GM13977 (cell line): ENCODE measurements at regions not wholly inside any gene's neighbourhood (a gene's known extent, or its start where the extent isn't known, plus 50 kb on each side); places are given as distances from the start of the nearest gene placed in this dataset.

Source experiments
- DNase-seq: peaks from one replicate; pipeline ENCODE4 v3.0.0; 2012; ENCODE audit warnings: low spot score
- CTCF ChIP-seq: IDR thresholded peaks from 2 replicates; pipeline ENCODE4 v1.5.1; 2012; ENCODE audit warnings: mild to moderate bottlenecking, control low read depth; ENCODE audit not compliant: insufficient read depth; ENCODE audit errors: extremely low read depth, missing control alignments
- in situ Hi-C: fragments of 300-500 bp; cut with MboI; formaldehyde crosslinking; loops from one replicate; pipeline ENCODE4 v1.12.0; 2022; ENCODE audit warnings: low sequenced_read_pairs, low pct_unique_long_range_greater_than_20kb, mixed read lengths, inconsistent platforms; ENCODE audit not compliant: unreplicated experiment

GRCh38 chr2:134097740-134098139 lies 156.1 kb upstream of the MGAT5 start:
- TF ChIP-seq CTCF = no peak
- DNase-seq = no peak
- in situ Hi-C loops = loop anchor here (25.0 kb wide), 1 partner anchor 235 kb away; no protein-coding TSS in a partner anchor

GRCh38 chr2:134098321-134098720 lies 155.6 kb upstream of the MGAT5 start:
- DNase-seq = no peak
- no peak for TF ChIP-seq CTCF
- in situ Hi-C loops = loop anchor here (25.0 kb wide), 1 partner anchor 236 kb away; no protein-coding TSS in a partner anchor

GRCh38 chr2:134099273-134099672 lies 154.6 kb upstream of the MGAT5 start:
- in situ Hi-C loops = loop anchor here (25.0 kb wide), 1 partner anchor 237 kb away; no protein-coding TSS in a partner anchor
- no peak for DNase-seq
- no peak for TF ChIP-seq CTCF

GRCh38 chr2:134103196-134103595 lies 150.7 kb upstream of the MGAT5 start:
- no peak for DNase-seq
- in situ Hi-C loops = no loop called here
- TF ChIP-seq CTCF = no peak

GRCh38 chr2:134104754-134105153 lies 149.1 kb upstream of the MGAT5 start:
- no peak for TF ChIP-seq CTCF
- in situ Hi-C loops = no loop called here
- DNase-seq = no peak

- in situ Hi-C loops = no loop called here
- TF ChIP-seq CTCF = no peak
- DNase-seq = no peak
Measured at GRCh38 chr2:134107402-134107801, 146.5 kb upstream of the MGAT5 start.

GRCh38 chr2:134108113-134108512 lies 145.8 kb upstream of the MGAT5 start:
- TF ChIP-seq CTCF = no peak
- DNase-seq = no peak
- in situ Hi-C loops = no loop called here
